Duodenal mucosa (tissue), 2 donors: ENCODE measurements at regions not wholly inside any gene's neighbourhood (a gene's known extent, or its start where the extent isn't known, plus 50 kb on each side); places are given as distances from the start of the nearest gene placed in this dataset.
"Not testable (repeated sequence)": the region's sequence is repeated elsewhere in the genome, so short reads cannot be mapped to it uniquely, and the experiment has no call there.

Source experiments
- H3K27ac ChIP-seq: one replicate; pipeline ENCODE4 v1.7.0; 2013; ENCODE audit warnings: low read depth, low read length
- H3K27me3 ChIP-seq, 2 donors: one replicate each; pipeline ENCODE4 v1.7.0; 2013; ENCODE audit warnings: low read length in 2 of 2, control low read depth in 1 of 2; ENCODE audit not compliant: insufficient read depth in 2 of 2, control insufficient read depth in 1 of 2
- H3K36me3 ChIP-seq, 2 donors: one replicate each; pipeline ENCODE4 v1.7.0; 2013; ENCODE audit warnings: low read length in 2 of 2, control low read depth in 1 of 2; ENCODE audit not compliant: insufficient read depth in 2 of 2, control insufficient read depth in 1 of 2
- H3K4me1 ChIP-seq, 2 donors: one replicate each; pipeline ENCODE4 v1.7.0; 2013; ENCODE audit warnings: low read length in 2 of 2, control low read depth in 1 of 2; ENCODE audit not compliant: insufficient read depth in 2 of 2, control insufficient read depth in 1 of 2
- H3K4me3 ChIP-seq, 2 donors: one replicate each; pipeline ENCODE4 v1.7.0; 2013; ENCODE audit warnings: low read length in 2 of 2, low read depth in 1 of 2
- H3K9ac ChIP-seq, 2 donors: one replicate each; pipeline ENCODE4 v1.7.0; 2013; ENCODE audit warnings: low read length in 2 of 2, low read depth in 1 of 2
- H3K9me3 ChIP-seq, 2 donors: one replicate each; pipeline ENCODE4 v1.7.0; 2013; ENCODE audit warnings: low read length in 2 of 2, control low read depth in 1 of 2; ENCODE audit not compliant: control insufficient read depth in 1 of 2

DNA sequence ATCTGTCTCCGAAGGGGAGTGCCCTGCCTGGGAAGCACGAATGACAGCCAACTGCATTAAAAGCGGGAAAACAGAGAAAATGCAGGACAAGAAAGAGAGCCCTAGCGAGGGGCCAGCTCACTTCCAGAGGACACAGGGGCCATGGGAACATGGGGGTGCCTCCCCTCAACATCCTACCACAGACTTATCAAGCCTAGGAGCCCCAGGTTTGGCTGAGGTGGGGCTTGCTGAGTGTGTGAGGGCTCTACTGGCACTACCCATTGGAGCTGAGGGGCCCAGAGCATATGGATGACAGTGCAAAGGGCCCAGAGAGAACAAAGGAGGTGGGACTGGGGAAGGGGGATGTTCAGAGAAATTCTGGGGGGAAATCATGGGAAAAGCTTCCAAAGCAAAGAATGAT, 101.8 kb downstream of the PJA1 start:
- Histone ChIP-seq H3K36me3 (no peaks in the 10 kb centered on the region), H3K4me3 (no peak overlapping the region), H3K27me3 (no peaks in the 10 kb centered on the region), H3K4me1 (no peaks in the 10 kb centered on the region), H3K27ac (no peak overlapping the region), H3K9me3 (no peaks in the 10 kb centered on the region), H3K9ac (no peak overlapping the region)

DNA sequence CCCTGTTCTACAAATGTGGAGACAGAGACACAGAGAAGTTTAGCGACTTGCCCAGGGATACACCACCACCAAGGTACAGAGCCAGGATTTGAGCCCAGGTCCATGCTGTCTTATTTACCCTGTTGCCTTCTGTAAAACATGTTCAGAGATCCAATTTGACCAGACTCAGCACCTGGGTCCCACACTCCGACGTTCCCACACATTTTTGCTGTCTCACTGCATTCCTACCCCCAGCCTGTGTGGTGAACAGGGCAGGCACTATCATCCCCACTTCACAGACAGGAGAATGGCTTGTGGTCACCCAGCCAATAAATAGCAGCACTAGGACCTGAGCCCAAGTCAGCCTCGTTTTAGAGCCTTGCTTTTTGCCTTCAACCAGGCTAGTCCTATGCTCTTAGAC, 102.8 kb downstream of the PJA1 start:
- Histone ChIP-seq H3K36me3 (no peaks in the 10 kb centered on the region), H3K9ac (no peak overlapping the region), H3K4me1 (no peaks in the 10 kb centered on the region), H3K27ac (no peak overlapping the region), H3K9me3 (no peaks in the 10 kb centered on the region), H3K4me3 (no peak overlapping the region), H3K27me3 (no peaks in the 10 kb centered on the region)

DNA sequence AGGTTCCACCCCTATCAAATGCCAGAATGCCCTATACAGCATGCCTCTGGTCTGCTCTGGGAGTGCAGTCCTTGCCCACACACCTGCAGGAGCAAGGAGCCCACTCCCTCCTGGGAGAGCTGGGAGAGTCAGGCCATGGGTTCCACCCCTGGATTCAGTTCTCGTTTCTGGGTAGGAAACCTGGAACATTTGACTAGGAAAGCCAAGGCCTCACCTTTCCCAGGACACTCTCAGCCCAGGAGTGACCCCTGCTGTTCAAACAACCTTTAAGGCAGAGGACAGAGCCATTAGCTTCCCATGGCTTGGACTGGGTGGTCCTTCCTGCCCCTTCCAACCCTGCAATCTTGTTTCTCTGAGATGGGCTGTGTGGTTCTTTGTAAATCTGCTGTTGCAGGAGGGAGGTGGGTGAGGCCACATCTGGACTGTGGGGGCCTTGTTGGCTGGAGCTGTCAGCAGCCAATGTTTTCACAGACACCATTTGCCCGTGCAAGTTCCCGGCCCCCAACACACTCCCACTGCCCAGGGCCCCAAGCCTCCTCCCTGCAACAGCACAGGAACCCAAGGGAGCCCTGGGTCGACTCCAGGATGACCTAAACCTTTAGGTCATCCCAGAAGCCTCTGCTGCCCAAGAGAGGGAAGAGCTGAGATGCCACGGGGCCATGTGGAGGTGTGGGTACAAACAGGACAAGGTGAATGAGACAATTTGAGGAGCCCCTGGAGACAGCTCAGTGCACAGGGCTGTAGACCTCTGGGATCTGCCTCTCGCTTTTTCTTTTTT, 104.4 kb downstream of the PJA1 start:
- Histone ChIP-seq H3K9me3 (no peaks in the 10 kb centered on the region), H3K27ac (no peak overlapping the region), H3K4me1 (no peaks in the 10 kb centered on the region), H3K9ac (no peak overlapping the region), H3K36me3 (no peaks in the 10 kb centered on the region), H3K4me3 (no peak overlapping the region), H3K27me3 (no peaks in the 10 kb centered on the region)

DNA sequence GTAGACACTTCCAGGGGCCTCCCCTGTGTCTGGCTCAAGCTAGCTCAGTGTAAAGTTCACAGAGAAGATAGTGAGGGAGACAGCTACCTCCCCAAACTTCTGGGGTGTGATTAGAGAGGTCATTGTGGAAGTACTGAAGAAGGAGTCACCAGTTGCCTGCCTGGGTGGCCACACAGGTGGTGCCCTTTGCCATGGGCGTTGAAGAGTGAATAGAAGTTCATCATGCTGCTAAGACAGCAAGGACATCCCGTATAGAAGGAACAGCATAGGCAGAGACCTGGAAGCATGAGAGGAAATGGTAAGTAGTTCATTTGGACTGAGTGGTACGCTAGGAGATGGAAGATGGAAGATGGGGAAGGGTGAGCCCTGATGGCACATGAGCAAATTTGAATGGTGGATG, 110.1 kb downstream of the PJA1 start:
- no peak overlapping the region for H3K9ac ChIP-seq
- H3K4me1 ChIP-seq = no peaks in the 10 kb centered on the region
- H3K9me3 ChIP-seq = no peaks in the 10 kb centered on the region
- no peak overlapping the region for H3K27ac ChIP-seq
- H3K36me3 ChIP-seq = no peaks in the 10 kb centered on the region
- no peak overlapping the region for H3K4me3 ChIP-seq
- no peaks in the 10 kb centered on the region for H3K27me3 ChIP-seq

DNA sequence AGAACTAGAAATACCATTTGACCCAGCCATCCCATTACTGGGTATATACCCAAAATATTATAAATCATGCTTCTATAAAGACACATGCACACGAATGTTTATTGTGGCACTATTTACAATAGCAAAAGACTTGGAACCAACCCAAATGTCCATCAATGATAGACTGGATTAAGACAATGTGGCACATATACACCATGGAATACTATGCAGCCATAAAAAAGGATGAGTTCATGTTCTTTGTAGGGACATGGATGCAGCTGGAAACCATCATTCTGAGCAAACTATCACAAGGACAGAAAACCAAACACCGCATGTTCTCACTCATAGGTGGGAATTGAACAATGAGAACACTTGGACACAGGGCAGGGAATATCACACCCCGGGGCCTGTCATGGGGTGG, 110.8 kb downstream of the PJA1 start:
- H3K27me3 ChIP-seq, H3K4me1 ChIP-seq, H3K9me3 ChIP-seq, H3K27ac ChIP-seq, H3K9ac ChIP-seq, H3K36me3 ChIP-seq, H3K4me3 ChIP-seq: not testable (repeated sequence)

DNA sequence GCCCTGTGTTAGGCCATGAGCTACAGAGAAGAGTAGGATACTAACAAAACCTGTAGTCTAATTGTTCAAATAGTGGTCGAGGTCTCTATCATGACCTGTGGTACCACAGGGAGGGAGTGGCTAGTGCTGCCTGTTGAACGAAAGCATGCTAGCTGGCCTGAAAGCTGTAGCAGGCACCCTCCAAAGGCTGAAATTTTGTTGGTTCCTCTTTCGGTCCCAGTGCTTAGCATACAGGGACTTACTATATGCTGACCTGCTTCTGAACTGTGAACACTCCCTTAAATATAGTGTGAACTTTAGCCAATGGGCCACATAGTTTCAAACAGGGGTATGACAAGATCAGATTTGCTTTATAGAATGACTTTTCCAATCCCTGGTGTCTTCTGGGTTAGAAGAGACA, 113.4 kb downstream of the PJA1 start:
- H3K4me3 ChIP-seq = no peak overlapping the region
- H3K9me3 ChIP-seq = no peaks in the 10 kb centered on the region
- no peaks in the 10 kb centered on the region for H3K27me3 ChIP-seq
- H3K9ac ChIP-seq = no peak overlapping the region
- H3K36me3 ChIP-seq = no peaks in the 10 kb centered on the region
- no peak overlapping the region for H3K27ac ChIP-seq
- no peaks in the 10 kb centered on the region for H3K4me1 ChIP-seq

DNA sequence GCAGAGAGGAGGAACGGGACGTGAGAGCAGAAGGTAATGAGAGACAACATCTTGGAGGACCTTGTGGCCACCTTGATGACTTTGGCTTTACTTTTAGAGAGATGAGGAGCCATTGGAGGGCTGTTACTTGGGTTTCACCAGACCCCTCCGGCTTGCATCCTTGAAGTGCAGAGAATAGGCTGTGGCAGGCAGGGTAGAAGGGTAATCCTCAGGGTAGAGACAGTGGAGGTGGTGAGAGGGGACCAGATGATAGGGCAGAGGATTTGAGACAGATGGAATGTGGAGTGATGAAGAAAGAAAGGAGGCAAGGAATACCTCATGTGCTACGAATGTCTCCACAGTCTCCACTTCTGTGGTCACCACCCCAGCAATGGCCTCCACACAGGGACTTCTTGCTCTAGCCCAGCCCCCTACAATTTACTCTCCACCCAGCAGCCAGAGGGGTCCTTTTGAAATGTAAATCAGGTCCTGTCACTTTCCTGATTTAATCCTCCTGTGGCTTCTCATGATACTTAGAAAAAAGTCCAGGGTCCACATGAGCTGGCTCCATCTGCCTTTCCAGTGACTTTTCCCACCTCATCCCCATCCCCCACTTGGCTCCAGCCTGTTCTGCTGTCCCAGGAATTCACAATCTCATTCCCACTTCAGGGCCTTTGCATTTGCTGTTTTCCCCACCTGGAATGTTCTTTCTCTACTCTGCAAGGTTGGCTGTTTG, 115.0 kb downstream of the PJA1 start:
- Histone ChIP-seq H3K36me3 (no peaks in the 10 kb centered on the region), H3K4me3 (no peak overlapping the region), H3K27me3 (no peaks in the 10 kb centered on the region), H3K4me1 (no peaks in the 10 kb centered on the region), H3K27ac (no peak overlapping the region), H3K9me3 (no peaks in the 10 kb centered on the region), H3K9ac (no peak overlapping the region)

DNA sequence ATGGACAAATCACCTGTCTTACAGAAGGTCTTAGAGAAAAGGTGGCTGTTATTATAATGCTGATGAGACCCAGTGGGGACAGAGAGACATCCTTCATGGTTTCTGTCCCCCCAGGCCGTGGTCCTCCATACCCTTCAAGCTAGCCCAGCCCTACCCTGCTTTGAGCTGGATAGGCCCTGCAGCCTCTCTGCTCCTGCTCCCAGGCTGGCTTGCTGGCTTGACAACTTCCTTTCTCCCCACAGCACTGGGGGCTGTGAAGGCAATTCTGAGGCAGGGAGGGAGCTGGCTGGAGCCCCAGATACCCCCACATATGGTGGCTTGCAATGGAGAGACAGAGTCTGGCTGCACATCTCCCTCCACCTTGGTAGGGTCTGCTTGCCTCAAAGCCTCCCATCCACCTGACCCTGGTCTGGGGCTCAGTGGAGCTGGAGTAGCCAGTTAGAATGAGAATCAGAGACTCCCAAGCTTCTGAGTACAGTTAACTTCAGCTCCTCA, 118.2 kb downstream of the PJA1 start:
- Histone ChIP-seq H3K9me3 (no peaks in the 10 kb centered on the region), H3K9ac (no peak overlapping the region), H3K36me3 (no peaks in the 10 kb centered on the region), H3K27ac (no peak overlapping the region), H3K27me3 (no peaks in the 10 kb centered on the region), H3K4me1 (no peaks in the 10 kb centered on the region), H3K4me3 (no peak overlapping the region)

DNA sequence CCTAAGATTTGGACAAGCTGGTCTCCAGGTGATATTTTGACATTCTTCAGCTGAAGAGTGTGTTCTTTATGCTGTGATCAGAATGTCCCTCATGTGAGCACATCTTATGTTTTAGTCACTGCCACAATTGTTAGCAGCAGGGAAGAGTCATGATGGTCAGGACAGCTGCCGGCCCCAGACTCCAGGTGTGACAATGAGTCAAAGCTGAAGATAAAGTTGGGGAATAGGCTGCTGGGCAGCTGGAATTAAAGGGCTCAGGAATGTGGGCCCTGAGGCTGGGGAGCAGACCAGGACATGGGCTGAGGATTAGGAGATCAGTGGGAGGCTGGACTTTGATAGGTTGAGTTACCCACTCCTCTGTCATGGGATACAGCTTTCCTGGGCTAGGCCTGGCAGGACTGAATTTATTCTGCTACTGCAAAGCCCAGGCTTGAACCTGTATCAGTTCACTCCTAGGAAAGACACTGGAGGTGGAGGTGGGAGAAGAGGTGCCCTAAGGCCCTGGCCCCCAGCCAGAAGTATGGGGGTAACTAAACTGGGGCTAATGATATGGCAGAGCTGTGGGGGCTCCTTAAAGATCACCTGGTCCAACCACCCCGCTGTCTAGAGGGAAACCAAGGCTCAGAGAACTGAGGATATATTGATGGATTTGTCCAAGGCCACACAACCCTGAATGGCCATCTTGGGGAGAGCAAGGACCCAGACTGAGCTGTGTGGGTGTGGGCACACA, 119.5 kb downstream of the PJA1 start:
- Histone ChIP-seq H3K9ac (no peak overlapping the region), H3K27me3 (no peaks in the 10 kb centered on the region), H3K4me3 (no peak overlapping the region), H3K4me1 (no peaks in the 10 kb centered on the region), H3K36me3 (no peaks in the 10 kb centered on the region), H3K27ac (no peak overlapping the region), H3K9me3 (no peaks in the 10 kb centered on the region)

DNA sequence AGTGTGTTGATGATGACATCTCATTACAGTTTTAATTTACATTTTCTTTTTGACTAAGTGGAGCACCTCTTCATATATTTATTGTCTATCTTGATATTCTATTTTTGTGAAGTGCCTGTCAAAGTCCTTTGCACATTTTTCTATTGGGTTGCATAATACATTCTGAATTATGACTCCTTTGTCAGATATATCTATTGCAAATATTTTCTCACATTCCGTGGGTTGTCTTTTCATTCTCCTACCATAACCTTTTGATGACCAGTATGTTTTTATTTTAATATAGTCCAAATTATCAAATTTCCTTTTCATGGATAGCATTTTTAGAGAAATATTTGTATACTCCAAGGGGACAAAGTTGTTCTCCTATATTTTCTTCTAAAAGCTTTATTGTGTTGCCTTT, 126.4 kb downstream of the PJA1 start:
- Histone ChIP-seq H3K27me3 (no peaks in the 10 kb centered on the region), H3K4me1 (no peaks in the 10 kb centered on the region), H3K27ac (no peak overlapping the region), H3K4me3 (no peak overlapping the region), H3K36me3 (no peaks in the 10 kb centered on the region), H3K9me3 (no peaks in the 10 kb centered on the region), H3K9ac (no peak overlapping the region)
